ENCODE measurements at regions not wholly inside any gene's neighbourhood (a gene's known extent, or its start where the extent isn't known, plus 50 kb on each side); places are given as distances from the start of the nearest gene placed in this dataset.
"Not testable (repeated sequence)": the region's sequence is repeated elsewhere in the genome, so short reads cannot be mapped to it uniquely, and the experiment has no call there.

GRCh38 chr10:30688456-30688855 lies 58.9 kb upstream of the LYZL2 start:
- H3K4me3 ChIP-seq (ENCODE audit: low read length) = no peak overlapping the region
- no peak for TF ChIP-seq ZNF274 (IDR thresholded peaks at IDR 0.05; ENCODE audit: low read depth, low read length)

GRCh38 chr10:30687698-30688213 lies 58.2 kb upstream of the LYZL2 start:
- no peak overlapping the region for H3K4me3 ChIP-seq (ENCODE audit: low read length)
- no peak for TF ChIP-seq ZNF274 (IDR thresholded peaks at IDR 0.05; ENCODE audit: low read depth, low read length)

GRCh38 chr10:30686708-30687107 lies 57.2 kb upstream of the LYZL2 start:
- no peak for TF ChIP-seq ZNF274 (IDR thresholded peaks at IDR 0.05; ENCODE audit: low read depth, low read length)
- H3K4me3 ChIP-seq (ENCODE audit: low read length) = no peak overlapping the region

GRCh38 chr10:30683496-30683895 lies 53.9 kb upstream of the LYZL2 start:
- no peak overlapping the region for H3K4me3 ChIP-seq (ENCODE audit: low read length)
- no peak for TF ChIP-seq ZNF274 (IDR thresholded peaks at IDR 0.05; ENCODE audit: low read depth, low read length)

- H3K4me3 ChIP-seq (ENCODE audit: low read length) = not testable (repeated sequence)
Measured at GRCh38 chr10:30682377-30683199, 53.0 kb upstream of the LYZL2 start.

GRCh38 chr10:30680908-30681307 lies 51.4 kb upstream of the LYZL2 start:
- no peak for TF ChIP-seq ZNF274 (IDR thresholded peaks at IDR 0.05; ENCODE audit: low read depth, low read length)
- H3K4me3 ChIP-seq (ENCODE audit: low read length) = no peak overlapping the region

Data from GM08714 (cell line).